ENCODE measurements at regions not wholly inside any gene's neighbourhood (a gene's known extent, or its start where the extent isn't known, plus 50 kb on each side); places are given as distances from the start of the nearest gene placed in this dataset.
"Not testable (repeated sequence)": the region's sequence is repeated elsewhere in the genome, so short reads cannot be mapped to it uniquely, and the experiment has no call there.

- no peak for DNase-seq
Measured at GRCh38 chr16:86844695-86845094, 266.3 kb downstream of the FOXL1 start.

- DNase-seq, result no peak
Measured at GRCh38 chr16:86846136-86846535, 267.8 kb downstream of the FOXL1 start.

- no peak for DNase-seq
Measured at GRCh38 chr16:86848821-86849220, 270.5 kb downstream of the FOXL1 start.

GRCh38 chr16:86850670-86851069 lies 272.3 kb downstream of the FOXL1 start:
- DNase-seq, result no peak

- DNase-seq, result no peak
Measured at GRCh38 chr16:86852135-86852534, 273.8 kb downstream of the FOXL1 start.

- DNase-seq, result no peak
Measured at GRCh38 chr16:86854058-86854621, 275.8 kb downstream of the FOXL1 start.

GRCh38 chr16:86854626-86855294 lies 276.4 kb downstream of the FOXL1 start:
- DNase-seq, result no peak

- DNase-seq, result no peak
Measured at GRCh38 chr16:86856946-86857586, 278.7 kb downstream of the FOXL1 start.

GRCh38 chr16:86857807-86858206 lies 279.5 kb downstream of the FOXL1 start:
- no peak for DNase-seq

GRCh38 chr16:86858501-86858900 lies 280.2 kb downstream of the FOXL1 start:
- no peak for DNase-seq

GRCh38 chr16:86861270-86861858 lies 283.0 kb downstream of the FOXL1 start:
- not testable (repeated sequence) for DNase-seq

GRCh38 chr16:86862595-86863280 lies 284.4 kb downstream of the FOXL1 start:
- no peak for DNase-seq

GRCh38 chr16:86863609-86864008 lies 285.3 kb downstream of the FOXL1 start:
- DNase-seq, result no peak

- no peak for DNase-seq
Measured at GRCh38 chr16:86864586-86864985, 286.2 kb downstream of the FOXL1 start.

- DNase-seq, result no peak
Measured at GRCh38 chr16:86865851-86866662, 287.7 kb downstream of the FOXL1 start.

GRCh38 chr16:86866986-86867722 lies 288.8 kb downstream of the FOXL1 start:
- no peak for DNase-seq

GRCh38 chr16:86868070-86868469 lies 289.7 kb downstream of the FOXL1 start:
- DNase-seq, result no peak

GRCh38 chr16:86868786-86869185 lies 290.4 kb downstream of the FOXL1 start:
- DNase-seq, result no peak

- DNase-seq, result no peak
Measured at GRCh38 chr16:86869288-86870022, 291.1 kb downstream of the FOXL1 start.

GRCh38 chr16:86870380-86870779 lies 292.0 kb downstream of the FOXL1 start:
- no peak for DNase-seq

- DNase-seq, result no peak
Measured at GRCh38 chr16:86872131-86872530, 293.8 kb downstream of the FOXL1 start.

Data from T-helper 1 cell (primary cell).